Endothelial cell of umbilical vein (primary cell): ENCODE measurements at regions not wholly inside any gene's neighbourhood (a gene's known extent, or its start where the extent isn't known, plus 50 kb on each side); places are given as distances from the start of the nearest gene placed in this dataset.

Source experiments
- BruUV-seq: library from RNA; stranded (reverse); fragments of 400-500 nt; replicated peaks from 2 replicates; lab custom pipeline; 2021; lab: Mats Ljungman, UMichigan
- CTCF ChIA-PET: fragments of 300-600, 350-600 bp; sonication (Branson Sonifier 250); formaldehyde crosslinking; loops from one replicate; lab custom pipeline; 2021; ENCODE audit warnings: antibody characterized with exemption, inconsistent platforms; lab: Charles Lee
- POLR2A ChIA-PET: fragments of 300-600, 350-600 bp; sonication (Branson Sonifier 250); formaldehyde crosslinking; loops from one replicate; lab custom pipeline; 2021; ENCODE audit warnings: antibody characterized with exemption, inconsistent platforms; lab: Charles Lee
- DNase-seq: peaks from one replicate; pipeline ENCODE4 v3.0.0-alpha.2; 2011; ENCODE audit warnings: low read depth, low spot score
- FAIRE-seq: peaks from 2 replicates; lab custom pipeline; 2011; peaks lifted over from hg19 to GRCh38; lab: Jason Lieb, UNC
- H2AFZ ChIP-seq: 2 replicates; pipeline ENCODE4 v1.6.0; 2012; ENCODE audit warnings: low read depth, low read length, control low read depth, inconsistent platforms
- H3K27ac ChIP-seq: 2 replicates; pipeline ENCODE4 v1.5.1; 2011; ENCODE audit warnings: low read depth, mild to moderate bottlenecking, control low read depth, low read length, moderate library complexity; ENCODE audit not compliant: insufficient read depth
- H3K27me3 ChIP-seq, 2 experiments: 2 replicates each; pipeline versions ENCODE4 v1.6.0 to v1.6.1; 2011; ENCODE audit warnings: low read length in 2 of 2, mixed read lengths in 1 of 2; ENCODE audit not compliant: control insufficient read depth in 2 of 2, insufficient read depth in 2 of 2
- H3K36me3 ChIP-seq, 2 experiments: 2 replicates in 1 of 2; 3 replicates in 1 of 2; pipeline ENCODE4 v1.5.1; 2011; ENCODE audit warnings: low read length in 2 of 2, mild to moderate bottlenecking in 1 of 2, moderate library complexity in 1 of 2; ENCODE audit not compliant: control insufficient read depth in 2 of 2, insufficient read depth in 2 of 2; ENCODE audit errors: extremely low read depth in 1 of 2
- H3K4me1 ChIP-seq: 3 replicates; pipeline ENCODE4 v1.5.1; 2011; ENCODE audit warnings: mild to moderate bottlenecking, low read length; ENCODE audit not compliant: control insufficient read depth, insufficient read depth; ENCODE audit errors: extremely low read depth
- H3K4me2 ChIP-seq: 2 replicates; pipeline ENCODE4 v1.6.1; 2011; ENCODE audit warnings: low read length, control low read depth, mixed read lengths; ENCODE audit not compliant: insufficient read depth
- H3K4me3 ChIP-seq, 3 experiments: fragments of 200-600 bp in 1 of 3; sonication (generic), shearing (Covaris generic) in 1 of 3; replicated peaks in 1 of 3; 2 replicates each; pipeline ENCODE4 v1.5.1; 2011 to 2016; ENCODE audit warnings: control low read depth in 3 of 3, low read length in 3 of 3, mild to moderate bottlenecking in 2 of 3, inconsistent platforms in 1 of 3, low read depth in 1 of 3, moderate library complexity in 1 of 3; ENCODE audit not compliant: insufficient read depth in 1 of 3
- H3K79me2 ChIP-seq: 2 replicates; pipeline ENCODE4 v1.6.0; 2012; ENCODE audit warnings: low read length, inconsistent platforms; ENCODE audit not compliant: control insufficient read depth, insufficient read depth
- H3K9ac ChIP-seq: replicated peaks from 2 replicates; pipeline ENCODE3; 2011; ENCODE audit warnings: low read length, control low read depth; ENCODE audit not compliant: insufficient read depth; ENCODE audit errors: extremely low read depth
- H3K9me1 ChIP-seq: replicated peaks from 3 replicates; pipeline ENCODE4 v1.6.0; 2011; ENCODE audit warnings: mild to moderate bottlenecking, low read length; ENCODE audit not compliant: control insufficient read depth, insufficient read depth; ENCODE audit errors: extremely low read depth
- H3K9me3 ChIP-seq: replicated peaks from 2 replicates; pipeline ENCODE4 v1.5.1; 2012; ENCODE audit warnings: low read length, inconsistent platforms; ENCODE audit not compliant: control insufficient read depth, insufficient read depth
- H4K20me1 ChIP-seq: replicated peaks from 2 replicates; pipeline ENCODE3; 2011; ENCODE audit warnings: mild to moderate bottlenecking, low read length; ENCODE audit not compliant: control insufficient read depth, insufficient read depth; ENCODE audit errors: extremely low read depth
- EZH2 ChIP-seq: IDR thresholded peaks from 2 replicates; pipeline ENCODE4 v1.6.1; 2012; ENCODE audit warnings: borderline replicate concordance, low read depth, mild to moderate bottlenecking, moderate library complexity, low read length, inconsistent platforms; ENCODE audit not compliant: severe bottlenecking
- FOS ChIP-seq: IDR thresholded peaks from 2 replicates; pipeline ENCODE4 v1.6.1; 2011; ENCODE audit warnings: mild to moderate bottlenecking, low read length, moderate library complexity, borderline replicate concordance; ENCODE audit not compliant: insufficient read depth
- GATA2 ChIP-seq: IDR thresholded peaks from 2 replicates; pipeline ENCODE4 v1.7.0; 2011; ENCODE audit warnings: low read depth, mild to moderate bottlenecking, moderate library complexity, mixed read lengths, low read length; ENCODE audit not compliant: insufficient read length, insufficient read depth
- JUN ChIP-seq: IDR thresholded peaks from 2 replicates; pipeline ENCODE4 v1.6.1; 2011; ENCODE audit warnings: borderline replicate concordance, low read depth; ENCODE audit not compliant: insufficient read length, insufficient read depth
- MYC ChIP-seq: IDR thresholded peaks from one replicate; pipeline ENCODE4 v1.6.1; 2011; ENCODE audit warnings: mild to moderate bottlenecking, low read depth, low read length
- POLR2A ChIP-seq: IDR thresholded peaks from 2 replicates; pipeline ENCODE4 v1.6.1; 2012; ENCODE audit warnings: low read depth, mild to moderate bottlenecking, control low read depth, low read length
- POLR2AphosphoS5 ChIP-seq: IDR thresholded peaks from 2 replicates; pipeline ENCODE4 v1.6.1; 2012; ENCODE audit warnings: low read depth, mild to moderate bottlenecking, control low read depth, low read length, moderate library complexity; ENCODE audit not compliant: insufficient read depth
- dilution Hi-C: fragments of 300-500 bp; cut with MboI; formaldehyde crosslinking; loops from one replicate; pipeline ENCODE4 v1.15.0; 2019; ENCODE audit warnings: low sequenced_read_pairs; ENCODE audit not compliant: extremely low pct_ligation_motif_present
- intact Hi-C: fragments of 100-400 bp; cut with micrococcal nuclease; formaldehyde crosslinking; loops from one replicate; pipeline ENCODE4 v1.10.0; 2022
- TF ChIP-seq, protein P1 (sequence below): IDR thresholded peaks from 2 replicates; pipeline ENCODE4 v1.6.1; 2011; ENCODE audit not compliant: insufficient read depth, insufficient read length
- TF ChIP-seq, protein P2 (sequence below), 2 donors: IDR thresholded peaks; 1 replicate in 1 of 2; 2 replicates in 1 of 2; pipeline ENCODE4 v1.5.1; 2011; ENCODE audit warnings: low read length in 2 of 2, mild to moderate bottlenecking in 2 of 2, moderate library complexity in 2 of 2, control low read depth in 1 of 2, inconsistent platforms in 1 of 2, low read depth in 1 of 2; ENCODE audit not compliant: insufficient read depth in 1 of 2; ENCODE audit errors: extremely low read depth in 1 of 2

- CTCF ChIA-PET, result no interaction called here
- FAIRE-seq, result no peak
- intact Hi-C loops, result no loop called here
These were observed 329.6 kb downstream of the MBD2 start for GRCh38 chr18:53894675-53895442.

More at GRCh38 chr18:53894675-53895442, 329.6 kb downstream of the MBD2 start:
- POLR2A ChIA-PET, result no interaction called here
- Histone ChIP-seq H3K9me3 (peaks cover 2% of the 10 kb centered on the region), H3K4me3 (no peak overlapping the region), H3K4me2 (no peak overlapping the region), H3K9me1 (no peaks in the 10 kb centered on the region), H3K27ac (no peak overlapping the region), H3K79me2 (no peaks in the 10 kb centered on the region), H3K27me3 (no peaks in the 10 kb centered on the region), H2AFZ (no peak overlapping the region), H3K36me3 (no peaks in the 10 kb centered on the region), H4K20me1 (no peaks in the 10 kb centered on the region), H3K4me1 (no peaks in the 10 kb centered on the region), H3K9ac (no peak overlapping the region)
- no TSS peak for BruUV-seq
- dilution Hi-C loops, result no loop called here
- TF ChIP-seq JUN (no peak), GATA2 (no peak), POLR2A (no peak), POLR2AphosphoS5 (no peak), MYC (no peak), FOS (no peak), EZH2 (no peak)
- TF ChIP-seq, protein P1, sequence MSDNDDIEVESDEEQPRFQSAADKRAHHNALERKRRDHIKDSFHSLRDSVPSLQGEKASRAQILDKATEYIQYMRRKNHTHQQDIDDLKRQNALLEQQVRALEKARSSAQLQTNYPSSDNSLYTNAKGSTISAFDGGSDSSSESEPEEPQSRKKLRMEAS, result no peak
- TF ChIP-seq, protein P2, sequence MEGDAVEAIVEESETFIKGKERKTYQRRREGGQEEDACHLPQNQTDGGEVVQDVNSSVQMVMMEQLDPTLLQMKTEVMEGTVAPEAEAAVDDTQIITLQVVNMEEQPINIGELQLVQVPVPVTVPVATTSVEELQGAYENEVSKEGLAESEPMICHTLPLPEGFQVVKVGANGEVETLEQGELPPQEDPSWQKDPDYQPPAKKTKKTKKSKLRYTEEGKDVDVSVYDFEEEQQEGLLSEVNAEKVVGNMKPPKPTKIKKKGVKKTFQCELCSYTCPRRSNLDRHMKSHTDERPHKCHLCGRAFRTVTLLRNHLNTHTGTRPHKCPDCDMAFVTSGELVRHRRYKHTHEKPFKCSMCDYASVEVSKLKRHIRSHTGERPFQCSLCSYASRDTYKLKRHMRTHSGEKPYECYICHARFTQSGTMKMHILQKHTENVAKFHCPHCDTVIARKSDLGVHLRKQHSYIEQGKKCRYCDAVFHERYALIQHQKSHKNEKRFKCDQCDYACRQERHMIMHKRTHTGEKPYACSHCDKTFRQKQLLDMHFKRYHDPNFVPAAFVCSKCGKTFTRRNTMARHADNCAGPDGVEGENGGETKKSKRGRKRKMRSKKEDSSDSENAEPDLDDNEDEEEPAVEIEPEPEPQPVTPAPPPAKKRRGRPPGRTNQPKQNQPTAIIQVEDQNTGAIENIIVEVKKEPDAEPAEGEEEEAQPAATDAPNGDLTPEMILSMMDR (IDR thresholded peaks at IDR 0.05; ENCODE audit: extremely low read depth in 1 of 2, insufficient read depth in 1 of 2, low read depth in 1 of 2, low read length in 2 of 2), result no peak
- DNase-seq, result no peak
